GM21390 (cell line): ENCODE measurements at regions not wholly inside any gene's neighbourhood (a gene's known extent, or its start where the extent isn't known, plus 50 kb on each side); places are given as distances from the start of the nearest gene placed in this dataset.
"Not testable (repeated sequence)": the region's sequence is repeated elsewhere in the genome, so short reads cannot be mapped to it uniquely, and the experiment has no call there.

Experiments
- ATAC-seq: cut with Tn5 transposase; IDR thresholded peaks from one replicate; pipeline ENCODE4 v1.9.1; 2021; ENCODE audit not compliant: unreplicated experiment

- ATAC-seq, result no peak
Measured at GRCh38 chr14:53858345-53858684, 98.3 kb downstream of the BMP4 start.

GRCh38 chr14:53857625-53858344 lies 98.8 kb downstream of the BMP4 start:
- no peak for ATAC-seq

DNA sequence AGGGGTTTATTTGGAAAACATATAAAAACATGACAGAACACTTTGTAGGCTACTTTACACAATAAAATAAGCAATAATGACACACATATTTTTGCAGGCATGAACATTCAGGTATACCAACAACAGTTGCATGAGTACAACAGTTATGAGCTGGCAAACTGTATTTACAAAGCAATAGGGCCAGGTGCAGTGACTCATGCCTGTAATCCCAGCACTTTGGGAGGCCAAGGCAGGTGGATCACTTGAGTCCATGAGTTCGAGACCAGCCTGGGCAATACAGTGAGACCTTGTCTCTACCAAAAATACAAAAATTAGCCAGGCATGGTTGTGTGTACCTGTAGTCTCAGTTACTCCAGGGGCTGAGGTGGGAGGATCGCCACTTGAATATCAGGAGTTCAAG lies 101.1 kb downstream of the BMP4 start:
- ATAC-seq, result no peak

- no peak for ATAC-seq
Measured at GRCh38 chr14:53855127-53855526, 101.5 kb downstream of the BMP4 start.

DNA sequence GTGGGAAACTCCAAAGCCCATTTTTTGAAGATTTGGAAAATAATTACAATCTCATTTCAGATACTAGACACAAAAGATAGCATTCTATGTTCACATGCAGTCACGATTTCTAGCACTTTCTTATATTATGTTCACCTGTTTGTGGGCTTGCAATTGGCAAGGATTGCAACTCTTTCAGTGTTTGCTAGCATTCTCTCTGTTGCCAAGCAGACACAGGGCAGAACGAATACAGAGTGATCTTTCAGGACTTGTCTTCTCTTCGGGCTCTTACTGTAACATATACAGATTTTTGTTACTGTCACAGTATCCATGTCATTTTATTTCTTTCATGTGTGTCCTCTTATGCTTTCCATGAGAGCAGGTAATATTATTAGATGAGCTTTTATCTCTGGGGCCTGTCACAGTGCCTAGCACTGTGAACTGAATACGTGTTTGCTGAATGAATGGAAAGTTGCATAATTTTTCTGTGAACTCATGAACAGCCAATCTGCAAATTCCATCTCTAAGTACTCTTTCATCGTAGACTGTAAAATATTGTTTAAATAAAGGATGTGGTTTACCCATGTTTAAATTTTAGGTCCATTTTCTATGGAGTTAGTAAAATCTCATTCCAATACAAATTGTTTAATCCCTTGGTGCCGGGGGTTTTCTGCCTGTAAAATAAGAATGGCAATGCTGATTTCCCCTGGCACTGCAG lies 105.1 kb downstream of the BMP4 start:
- ATAC-seq, result no peak

- no peak for ATAC-seq
Measured at GRCh38 chr14:53850714-53851296, 105.8 kb downstream of the BMP4 start.

- no peak for ATAC-seq
Measured at GRCh38 chr14:53849549-53849948, 107.1 kb downstream of the BMP4 start.

DNA sequence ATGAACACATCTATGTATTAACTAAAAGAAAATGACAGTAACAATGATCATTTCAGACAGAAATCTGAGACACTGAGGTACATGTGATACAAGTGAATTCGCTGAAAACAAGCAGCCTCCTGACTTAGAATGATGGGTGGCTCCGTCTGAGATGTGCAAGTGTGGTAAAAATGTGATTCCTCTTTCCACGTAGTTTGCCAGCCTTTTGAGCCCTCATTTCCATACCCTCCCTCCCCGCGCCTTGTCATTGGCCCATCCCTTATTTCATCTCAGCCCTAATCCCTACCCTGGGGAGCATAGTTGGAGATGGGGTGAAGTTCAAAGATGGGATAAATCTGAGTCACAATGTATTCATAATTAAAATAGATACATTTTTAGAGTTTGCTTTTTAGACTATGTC lies 107.8 kb downstream of the BMP4 start:
- ATAC-seq, result no peak

GRCh38 chr14:53847881-53848280 lies 108.7 kb downstream of the BMP4 start:
- no peak for ATAC-seq

DNA sequence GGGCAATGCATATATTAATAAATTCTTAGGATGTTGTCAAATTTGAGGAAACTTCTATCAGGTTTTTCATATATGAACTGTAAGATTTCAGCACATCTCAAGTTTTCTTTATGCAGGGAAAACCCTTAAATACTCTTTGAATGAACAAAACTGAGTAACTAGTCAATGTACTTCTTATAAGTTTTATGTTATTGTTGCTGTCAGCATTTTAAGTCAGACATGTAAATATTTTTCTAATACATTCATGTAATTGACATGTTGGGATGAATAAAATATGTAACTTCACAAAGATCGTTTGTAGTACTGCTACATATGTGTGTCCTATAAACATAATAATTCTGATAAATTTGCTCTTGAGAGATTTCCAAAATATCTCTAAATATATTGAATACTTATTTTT lies 109.6 kb downstream of the BMP4 start:
- no peak for ATAC-seq

- ATAC-seq, result no peak
Measured at GRCh38 chr14:53845813-53846693, 110.6 kb downstream of the BMP4 start.

DNA sequence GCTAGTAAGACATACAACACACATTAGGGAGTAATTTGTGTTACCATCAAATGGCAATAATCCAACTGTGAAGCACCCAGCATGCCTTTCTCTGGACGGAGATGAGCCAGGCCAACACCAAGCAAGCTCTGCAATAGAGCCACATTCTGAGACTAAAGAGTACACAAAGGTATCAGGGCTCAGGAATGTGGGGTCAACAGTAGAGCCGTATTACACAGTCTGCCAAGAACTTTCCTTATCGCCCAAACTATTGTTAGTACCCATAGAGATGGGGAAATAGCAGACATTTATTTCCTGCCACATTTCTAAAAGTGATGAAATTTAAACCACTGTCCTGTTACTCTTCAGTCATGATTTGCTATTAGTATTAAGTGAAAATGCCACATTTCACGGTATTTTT lies 113.7 kb downstream of the BMP4 start:
- ATAC-seq, result no peak

DNA sequence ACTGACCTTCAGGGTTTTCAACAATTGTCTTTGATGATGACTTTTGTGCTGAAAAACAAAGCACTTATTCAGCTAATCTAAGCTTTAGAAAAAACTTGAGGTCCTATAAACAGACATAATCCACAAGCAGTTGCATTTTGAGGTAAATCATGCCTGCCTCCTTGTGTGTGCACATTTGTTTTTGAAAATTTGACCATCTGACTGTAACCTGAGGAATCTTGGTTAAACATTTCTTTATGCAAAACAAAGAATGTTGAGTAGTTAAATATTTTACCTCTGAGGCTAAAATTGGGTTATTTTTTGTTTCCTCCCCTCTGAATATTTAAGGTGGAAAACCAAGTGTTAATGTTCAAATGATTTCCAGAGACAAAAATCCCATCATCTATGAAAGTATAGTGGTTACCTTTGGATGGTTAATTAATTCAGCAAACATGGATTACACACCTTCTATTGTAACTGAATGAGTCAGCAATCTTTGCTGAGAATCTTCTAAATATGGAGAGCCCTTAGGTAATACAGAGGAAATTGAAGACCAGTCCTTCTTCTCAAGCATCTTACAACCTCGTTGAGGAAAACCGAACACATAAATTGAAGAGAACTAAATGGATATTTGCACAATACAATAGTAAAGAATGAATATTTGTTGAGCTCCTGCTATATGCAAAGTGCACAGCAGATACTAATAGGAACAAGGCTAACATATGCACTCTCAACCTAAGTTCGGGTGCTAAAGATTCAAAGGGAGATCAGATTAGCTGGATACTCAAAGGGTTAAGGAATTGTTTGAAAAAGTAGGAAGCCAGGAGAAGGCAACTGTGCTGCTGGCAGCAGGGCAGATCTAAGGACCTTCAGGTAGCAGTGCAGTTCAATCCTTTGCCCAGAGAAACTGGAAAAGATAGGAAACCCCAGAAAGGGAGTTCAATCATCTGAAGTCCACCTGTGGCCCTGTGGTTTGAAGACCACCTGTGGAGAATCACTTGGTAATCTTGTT lies 115.2 kb downstream of the BMP4 start:
- no peak for ATAC-seq

- ATAC-seq, result no peak
Measured at GRCh38 chr14:53840444-53840843, 116.2 kb downstream of the BMP4 start.

DNA sequence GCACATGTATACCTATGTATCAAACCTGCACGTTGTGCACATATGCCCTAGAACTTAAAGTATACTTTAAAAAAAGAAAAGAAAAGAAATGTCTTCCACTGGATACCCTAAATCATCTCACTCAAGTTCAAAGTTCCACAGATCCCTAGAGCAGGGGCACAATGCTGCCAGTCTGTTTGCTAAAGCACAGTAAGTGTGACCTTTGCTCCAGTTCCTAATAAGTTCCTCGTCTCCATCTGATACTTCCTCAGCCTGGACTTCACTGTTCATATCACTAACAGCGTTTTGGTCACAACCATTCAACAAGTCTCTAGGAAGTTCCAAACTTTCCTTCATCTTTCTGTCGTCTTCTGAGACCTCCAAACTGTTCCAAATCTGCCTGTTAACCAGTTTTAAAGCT lies 118.3 kb downstream of the BMP4 start:
- ATAC-seq, result no peak

DNA sequence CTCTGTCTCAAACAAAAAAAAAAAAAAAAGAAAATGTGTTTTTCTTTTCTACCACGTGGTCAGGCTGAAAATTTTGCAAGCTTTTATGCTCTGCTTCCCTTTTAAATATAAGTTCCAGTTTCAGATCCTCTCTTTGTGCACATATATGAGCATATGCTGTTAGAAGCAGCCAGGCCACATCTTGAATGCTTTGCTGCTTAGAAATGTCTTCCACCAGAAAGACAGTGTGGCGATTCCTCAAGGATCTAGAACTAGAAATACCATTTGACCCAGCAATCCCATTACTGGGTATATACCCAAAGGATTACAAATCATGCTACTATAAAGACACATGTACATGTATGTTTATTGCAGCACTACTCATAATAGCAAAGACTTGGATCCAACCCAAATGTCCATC lies 119.0 kb downstream of the BMP4 start:
- ATAC-seq, result not testable (repeated sequence)

- ATAC-seq, result no peak
Measured at GRCh38 chr14:53836551-53836950, 120.1 kb downstream of the BMP4 start.

DNA sequence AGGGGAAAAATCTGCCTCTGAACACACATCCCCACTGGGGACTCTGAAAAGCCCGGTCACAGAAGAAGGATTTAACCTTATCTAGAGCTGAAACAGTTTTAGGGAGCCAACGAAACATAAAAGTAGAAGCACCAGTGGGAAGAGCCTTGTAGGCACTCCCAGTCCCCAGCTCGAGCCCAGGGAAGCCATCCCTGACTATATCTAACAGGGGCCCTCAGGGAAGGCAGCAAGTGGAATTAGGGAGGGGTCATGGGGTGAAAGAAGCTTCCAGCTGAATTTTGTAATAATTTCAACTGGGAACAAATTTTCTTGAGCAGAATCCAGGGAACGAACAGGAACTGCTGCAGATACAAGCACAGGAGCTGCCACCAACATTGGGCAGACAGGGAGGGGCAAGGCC lies 127.8 kb downstream of the BMP4 start:
- ATAC-seq, result no peak

DNA sequence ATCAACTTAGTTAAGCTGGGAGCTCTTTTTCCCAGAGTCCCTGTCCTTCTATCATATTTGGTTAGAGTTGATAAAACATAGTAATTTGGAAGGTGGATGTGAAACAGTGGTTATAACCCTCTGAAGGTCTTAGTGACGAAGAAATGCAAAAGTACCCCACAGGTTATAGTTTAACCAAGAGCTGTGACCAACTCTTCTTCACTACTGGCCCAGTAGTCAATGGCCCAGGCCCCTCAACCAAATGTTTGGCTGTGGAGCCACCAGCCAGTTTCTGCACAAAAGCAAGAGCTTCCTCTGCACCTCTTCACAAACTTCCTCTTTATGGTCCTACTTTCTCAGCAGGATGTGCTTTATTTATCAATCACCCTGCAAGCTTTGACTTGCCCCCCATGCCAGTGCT lies 132.6 kb downstream of the BMP4 start:
- no peak for ATAC-seq

GRCh38 chr14:53814392-53814791 lies 142.2 kb downstream of the BMP4 start:
- ATAC-seq, result no peak
